IMR-90 (cell line): ENCODE measurements at regions not wholly inside any gene's neighbourhood (a gene's known extent, or its start where the extent isn't known, plus 50 kb on each side); places are given as distances from the start of the nearest gene placed in this dataset.

Experiments used
- ATAC-seq: fragments of 200-7000 bp; cut with Tn5 transposase; 2 replicates; pipeline ENCODE4 v1.9.1; 2020; ENCODE audit warnings: low read depth, mild to moderate bottlenecking, moderate library complexity
- BruUV-seq: library from RNA; stranded (reverse); fragments of 400-500 nt; replicated peaks from 2 replicates; lab custom pipeline; 2021; lab: Mats Ljungman, UMichigan
- CTCF ChIA-PET: fragments of 300-600 bp; formaldehyde crosslinking; extraction: SDS; loops from one replicate; lab custom pipeline; 2021; ENCODE audit warnings: antibody characterized with exemption; lab: Yijun Ruan, JAX
- POLR2A ChIA-PET: fragments of 300-600 bp; sonication (Branson Sonifier 250); formaldehyde crosslinking; loops from one replicate; lab custom pipeline; 2022; ENCODE audit warnings: antibody characterized with exemption; ENCODE audit not compliant: unreplicated experiment; lab: Charles Lee
- DNase-seq: peaks from one replicate; pipeline ENCODE4 v3.0.0; 2013
- H2AFZ ChIP-seq: replicated peaks from 2 replicates; pipeline ENCODE3; 2013; ENCODE audit warnings: low read length, mild to moderate bottlenecking; ENCODE audit not compliant: poor library complexity
- H2AK5ac ChIP-seq: 2 replicates; pipeline ENCODE4 v1.6.1; 2013; ENCODE audit warnings: low read depth, low read length, inconsistent platforms
- H2AK9ac ChIP-seq: replicated peaks from 2 replicates; pipeline ENCODE3; 2013; ENCODE audit warnings: mild to moderate bottlenecking, low read depth, low read length, moderate library complexity; ENCODE audit not compliant: poor library complexity
- H2BK120ac ChIP-seq: 2 replicates; pipeline ENCODE4 v1.6.1; 2013; ENCODE audit warnings: low read depth, low read length, inconsistent platforms
- H2BK15ac ChIP-seq: 3 replicates; pipeline ENCODE4 v1.6.1; 2013; ENCODE audit warnings: low read depth, low read length, inconsistent platforms
- H2BK20ac ChIP-seq: 2 replicates; pipeline ENCODE4 v1.6.1; 2013; ENCODE audit warnings: low read depth, mild to moderate bottlenecking, inconsistent platforms, low read length, moderate library complexity
- H2BK5ac ChIP-seq: 2 replicates; pipeline ENCODE4 v1.6.1; 2013; ENCODE audit warnings: mild to moderate bottlenecking, low read depth, low read length, inconsistent platforms; ENCODE audit not compliant: poor library complexity, severe bottlenecking
- H3K14ac ChIP-seq: replicated peaks from 2 replicates; pipeline ENCODE4 v1.6.1; 2013; ENCODE audit warnings: low read depth, low read length, inconsistent platforms
- H3K18ac ChIP-seq: 2 replicates; pipeline ENCODE4 v1.6.1; 2013; ENCODE audit warnings: low read depth, low read length, control low read depth
- H3K23ac ChIP-seq: 2 replicates; pipeline ENCODE4 v1.6.1; 2013; ENCODE audit warnings: low read depth, low read length, inconsistent platforms
- H3K27ac ChIP-seq: 2 replicates; pipeline ENCODE4 v1.5.1; 2013; ENCODE audit warnings: mild to moderate bottlenecking, control low read depth, low read length; ENCODE audit not compliant: insufficient read depth
- H3K27me3 ChIP-seq: 2 replicates; pipeline ENCODE4 v1.6.1; 2013; ENCODE audit warnings: low read length; ENCODE audit not compliant: control insufficient read depth, insufficient read depth
- H3K36me3 ChIP-seq: 2 replicates; pipeline ENCODE4 v1.6.1; 2013; ENCODE audit warnings: low read length, mixed read lengths; ENCODE audit not compliant: control insufficient read depth, insufficient read depth
- H3K4ac ChIP-seq: 2 replicates; pipeline ENCODE4 v1.6.1; 2013; ENCODE audit warnings: low read depth, low read length, inconsistent platforms
- H3K4me1 ChIP-seq: 2 replicates; pipeline ENCODE4 v1.6.1; 2013; ENCODE audit warnings: low read length, mixed read lengths; ENCODE audit not compliant: control insufficient read depth, insufficient read depth
- H3K4me2 ChIP-seq: 2 replicates; pipeline ENCODE4 v1.6.1; 2013; ENCODE audit warnings: low read depth, mild to moderate bottlenecking, control low read depth, low read length, moderate library complexity
- H3K4me3 ChIP-seq: 2 replicates; pipeline ENCODE4 v1.5.1; 2013; ENCODE audit warnings: low read depth, mild to moderate bottlenecking, control low read depth, low read length, moderate library complexity; ENCODE audit not compliant: insufficient read depth
- H3K56ac ChIP-seq: 2 replicates; pipeline ENCODE4 v1.6.1; 2013; ENCODE audit warnings: low read length, inconsistent platforms; ENCODE audit not compliant: insufficient read depth; ENCODE audit errors: extremely low read depth
- H3K79me1 ChIP-seq, 2 experiments: 2 replicates each; pipeline ENCODE4 v1.6.1; 2013; ENCODE audit warnings: low read length in 2 of 2, inconsistent platforms in 1 of 2, low read depth in 1 of 2
- H3K9ac ChIP-seq: 2 replicates; pipeline ENCODE4 v1.6.1; 2013; ENCODE audit warnings: low read depth, low read length, control low read depth
- H3K9me1 ChIP-seq: 2 replicates; pipeline ENCODE4 v1.6.1; 2013; ENCODE audit warnings: low read length, inconsistent platforms; ENCODE audit not compliant: insufficient read depth
- H3K9me3 ChIP-seq: 2 replicates; pipeline ENCODE4 v1.6.1; 2013; ENCODE audit warnings: low read length; ENCODE audit not compliant: control insufficient read depth, insufficient read depth
- H4K20me1 ChIP-seq: 2 replicates; pipeline ENCODE4 v1.6.1; 2013; ENCODE audit warnings: low read length, inconsistent platforms; ENCODE audit not compliant: insufficient read depth
- H4K5ac ChIP-seq: 2 replicates; pipeline ENCODE4 v1.6.1; 2013; ENCODE audit warnings: mild to moderate bottlenecking, low read depth, low read length, control low read depth
- H4K8ac ChIP-seq, 2 experiments: 2 replicates each; pipeline ENCODE4 v1.6.1; 2013; ENCODE audit warnings: low read depth in 2 of 2, low read length in 2 of 2, control low read depth in 1 of 2, inconsistent platforms in 1 of 2
- H4K91ac ChIP-seq: 2 replicates; pipeline ENCODE4 v1.6.1; 2013; ENCODE audit warnings: low read depth, low read length, inconsistent platforms; ENCODE audit not compliant: insufficient read depth
- CHD1 ChIP-seq: IDR thresholded peaks from 2 replicates; pipeline ENCODE4 v1.6.1; 2012; ENCODE audit warnings: low read depth, low read length, improper control_type of control experiment
- FOS ChIP-seq: fragments of 150-350 bp; IDR thresholded peaks from 2 replicates; pipeline ENCODE4 v1.6.1; 2016; ENCODE audit warnings: low read depth, low read length
- NFE2L2 ChIP-seq: fragments of 150-350 bp; IDR thresholded peaks from 2 replicates; pipeline ENCODE4 v1.6.1; 2016; ENCODE audit warnings: low read depth, mild to moderate bottlenecking, low read length
- WGBS, 2 experiments: methylation state at CpG; one replicate each; pipeline versions ENCODE4 v1.1.5 to v1.1.7; 2013; ENCODE audit warnings: missing lambda C conversion rate in 2 of 2; ENCODE audit not compliant: insufficient read length in 1 of 2; ENCODE audit errors: extremely low coverage in 2 of 2; 5-methylcytosine and 5-hydroxymethylcytosine counted together
- dilution Hi-C: fragments of 300-500 bp; cut with HindIII; formaldehyde crosslinking; loops from one replicate; pipeline ENCODE4 v1.14.3; 2018; ENCODE audit warnings: low sequenced_read_pairs; ENCODE audit not compliant: unreplicated experiment
- in situ Hi-C: fragments of 300-500 bp; cut with MboI; formaldehyde crosslinking; loops from 3 replicates; pipeline ENCODE4 v1.14.3; 2019; ENCODE audit warnings: low sequenced_read_pairs, inconsistent platforms, mixed read lengths
- intact Hi-C: fragments of 100-400 bp; cut with micrococcal nuclease; formaldehyde crosslinking; loops from 2 replicates; pipeline ENCODE4 v1.10.0; 2022
- TF ChIP-seq, protein P1 (sequence below): fragments of 150-350 bp; IDR thresholded peaks from 2 replicates; pipeline ENCODE4 v1.6.1; 2017; ENCODE audit warnings: mild to moderate bottlenecking, antibody characterized with exemption, low read length, low read depth

GRCh38 chr21:28018213-28018612 lies 974.5 kb downstream of the LTN1 start:
- WGBS, 2 experiments = 72% methylated on average over 2 of the region's 9 CpGs; no CpG with 5 or more reads in 1 of the 2 experiments
- Histone ChIP-seq H3K18ac (peak overlapping the region; percentile 18; the same call in 1 of the 2 replicates), H3K9me1 (no peaks in the 10 kb centered on the region), H3K4me3 (no peak overlapping the region), H2AK5ac (no peak overlapping the region), H4K5ac (no peak overlapping the region), H3K27ac (no peak overlapping the region), H2BK120ac (0 out of 2 replicates have a peak overlapping the region, but pooled peaks have one; percentile 40), H2BK15ac (no peak overlapping the region), H3K4ac (no peak overlapping the region), H3K79me1 (no peaks in the 10 kb centered on the region), H2AFZ (no peak overlapping the region), H3K4me1 (no peaks in the 10 kb centered on the region), H3K4me2 (no peak overlapping the region), H2BK5ac (no peak overlapping the region), H3K14ac (no peak overlapping the region), H3K36me3 (no peaks in the 10 kb centered on the region), H2AK9ac (no peak overlapping the region), H2BK20ac (no peak overlapping the region), H3K9me3 (no peaks in the 10 kb centered on the region), H4K8ac (no peak overlapping the region), H3K56ac (no peak overlapping the region), H3K23ac (no peak overlapping the region), H4K20me1 (no peaks in the 10 kb centered on the region), H3K9ac (no peak overlapping the region), H3K27me3 (no peaks in the 10 kb centered on the region), H4K91ac (no peak overlapping the region)
- BruUV-seq = no TSS peak
- ATAC-seq = no peak
- in situ Hi-C loops (no loop called here), dilution Hi-C loops (no loop called here), intact Hi-C loops (no loop called here)
- CTCF ChIA-PET = no interaction called here
- no peak for DNase-seq
- POLR2A ChIA-PET = no interaction called here
- no peak for TF ChIP-seq FOS
- TF ChIP-seq, protein P1, sequence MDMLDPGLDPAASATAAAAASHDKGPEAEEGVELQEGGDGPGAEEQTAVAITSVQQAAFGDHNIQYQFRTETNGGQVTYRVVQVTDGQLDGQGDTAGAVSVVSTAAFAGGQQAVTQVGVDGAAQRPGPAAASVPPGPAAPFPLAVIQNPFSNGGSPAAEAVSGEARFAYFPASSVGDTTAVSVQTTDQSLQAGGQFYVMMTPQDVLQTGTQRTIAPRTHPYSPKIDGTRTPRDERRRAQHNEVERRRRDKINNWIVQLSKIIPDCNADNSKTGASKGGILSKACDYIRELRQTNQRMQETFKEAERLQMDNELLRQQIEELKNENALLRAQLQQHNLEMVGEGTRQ = no peak
- no peak for TF ChIP-seq CHD1
- no peak for TF ChIP-seq NFE2L2
